Activated naive CD8-positive, alpha-beta T cell treated with anti-CD3 and anti-CD28 coated beads for 36 hours (primary cell): ENCODE measurements at regions not wholly inside any gene's neighbourhood (a gene's known extent, or its start where the extent isn't known, plus 50 kb on each side); places are given as distances from the start of the nearest gene placed in this dataset.

Experiments used
- DNase-seq: peaks from one replicate; pipeline ENCODE4 v3.0.0; 2021
- H3K27ac Mint-ChIP-seq: one replicate; pipeline ENCODE4 v1.8.0; 2022; ENCODE audit warnings: mild to moderate bottlenecking, moderate library complexity, mixed read lengths
- H3K27me3 Mint-ChIP-seq: one replicate; pipeline ENCODE4 v1.8.0; 2022; ENCODE audit warnings: mild to moderate bottlenecking, mixed read lengths
- H3K36me3 Mint-ChIP-seq: one replicate; pipeline ENCODE4 v1.8.0; 2021; ENCODE audit warnings: mild to moderate bottlenecking, mixed read lengths
- H3K4me1 Mint-ChIP-seq: one replicate; pipeline ENCODE4 v1.8.0; 2021; ENCODE audit warnings: mixed read lengths
- H3K4me3 Mint-ChIP-seq: one replicate; pipeline ENCODE4 v1.8.0; 2022; ENCODE audit warnings: mild to moderate bottlenecking, moderate library complexity, mixed read lengths
- H3K9me3 Mint-ChIP-seq: one replicate; pipeline ENCODE4 v1.8.0; 2022; ENCODE audit warnings: mixed read lengths

GRCh38 chr15:47364230-47365141 is 352.8 kb upstream of the SEMA6D start:
- H3K4me3 Mint-ChIP-seq: no peak overlapping the region
- H3K27me3 Mint-ChIP-seq: no peaks in the 10 kb centered on the region
- DNase-seq: no peak
- H3K27ac Mint-ChIP-seq: no peak overlapping the region
- no peaks in the 10 kb centered on the region for H3K4me1 Mint-ChIP-seq
- no peaks in the 10 kb centered on the region for H3K9me3 Mint-ChIP-seq
- H3K36me3 Mint-ChIP-seq: no peaks in the 10 kb centered on the region

GRCh38 chr15:47366884-47367283 is 350.4 kb upstream of the SEMA6D start:
- Mint-ChIP-seq H3K4me1 (no peaks in the 10 kb centered on the region), H3K27ac (no peak overlapping the region), H3K9me3 (no peaks in the 10 kb centered on the region), H3K27me3 (no peaks in the 10 kb centered on the region), H3K4me3 (no peak overlapping the region), H3K36me3 (no peaks in the 10 kb centered on the region)
- no peak for DNase-seq

GRCh38 chr15:47367726-47368390 is 349.4 kb upstream of the SEMA6D start:
- no peak for DNase-seq
- no peaks in the 10 kb centered on the region for H3K9me3 Mint-ChIP-seq
- H3K27me3 Mint-ChIP-seq: no peaks in the 10 kb centered on the region
- H3K4me3 Mint-ChIP-seq: no peak overlapping the region
- no peak overlapping the region for H3K27ac Mint-ChIP-seq
- no peaks in the 10 kb centered on the region for H3K36me3 Mint-ChIP-seq
- no peaks in the 10 kb centered on the region for H3K4me1 Mint-ChIP-seq

- Mint-ChIP-seq H3K27me3 (no peaks in the 10 kb centered on the region), H3K27ac (no peak overlapping the region), H3K9me3 (no peaks in the 10 kb centered on the region), H3K4me3 (no peak overlapping the region), H3K4me1 (no peaks in the 10 kb centered on the region), H3K36me3 (no peaks in the 10 kb centered on the region)
- no peak for DNase-seq
These were observed 345.4 kb upstream of the SEMA6D start for GRCh38 chr15:47371939-47372338.

GRCh38 chr15:47374222-47374621 is 343.1 kb upstream of the SEMA6D start:
- Mint-ChIP-seq H3K36me3 (no peaks in the 10 kb centered on the region), H3K4me1 (no peaks in the 10 kb centered on the region), H3K9me3 (no peaks in the 10 kb centered on the region), H3K4me3 (no peak overlapping the region), H3K27me3 (peaks cover 5% of the 10 kb centered on the region), H3K27ac (no peak overlapping the region)
- no peak for DNase-seq

- DNase-seq: no peak
- Mint-ChIP-seq H3K36me3 (no peaks in the 10 kb centered on the region), H3K4me3 (no peak overlapping the region), H3K27me3 (peaks cover 5% of the 10 kb centered on the region), H3K9me3 (no peaks in the 10 kb centered on the region), H3K4me1 (no peaks in the 10 kb centered on the region), H3K27ac (no peak overlapping the region)
These were observed 341.1 kb upstream of the SEMA6D start for GRCh38 chr15:47376190-47376589.

- Mint-ChIP-seq H3K36me3 (no peaks in the 10 kb centered on the region), H3K4me3 (no peak overlapping the region), H3K4me1 (no peaks in the 10 kb centered on the region), H3K9me3 (no peaks in the 10 kb centered on the region), H3K27ac (no peak overlapping the region), H3K27me3 (peaks cover 5% of the 10 kb centered on the region)
- DNase-seq: no peak
These were observed 339.8 kb upstream of the SEMA6D start for GRCh38 chr15:47377465-47377864.

GRCh38 chr15:47378527-47378926 is 338.8 kb upstream of the SEMA6D start:
- Mint-ChIP-seq H3K27ac (no peak overlapping the region), H3K4me1 (no peaks in the 10 kb centered on the region), H3K27me3 (peaks cover 5% of the 10 kb centered on the region), H3K9me3 (no peaks in the 10 kb centered on the region), H3K4me3 (no peak overlapping the region), H3K36me3 (no peaks in the 10 kb centered on the region)
- DNase-seq: no peak

- Mint-ChIP-seq H3K4me3 (no peak overlapping the region), H3K27ac (no peak overlapping the region), H3K27me3 (no peaks in the 10 kb centered on the region), H3K9me3 (no peaks in the 10 kb centered on the region), H3K36me3 (no peaks in the 10 kb centered on the region), H3K4me1 (no peaks in the 10 kb centered on the region)
- DNase-seq: no peak
These were observed 334.2 kb upstream of the SEMA6D start for GRCh38 chr15:47383102-47383501.

GRCh38 chr15:47383801-47384200 is 333.5 kb upstream of the SEMA6D start:
- Mint-ChIP-seq H3K4me1 (no peaks in the 10 kb centered on the region), H3K36me3 (no peaks in the 10 kb centered on the region), H3K27ac (no peak overlapping the region), H3K27me3 (no peaks in the 10 kb centered on the region), H3K9me3 (no peaks in the 10 kb centered on the region), H3K4me3 (no peak overlapping the region)
- DNase-seq: no peak

- Mint-ChIP-seq H3K9me3 (no peaks in the 10 kb centered on the region), H3K27me3 (no peaks in the 10 kb centered on the region), H3K4me1 (no peaks in the 10 kb centered on the region), H3K4me3 (no peak overlapping the region), H3K27ac (no peak overlapping the region), H3K36me3 (no peaks in the 10 kb centered on the region)
- no peak for DNase-seq
These were observed 333.0 kb upstream of the SEMA6D start for GRCh38 chr15:47384341-47384740.

- Mint-ChIP-seq H3K4me1 (no peaks in the 10 kb centered on the region), H3K27me3 (no peaks in the 10 kb centered on the region), H3K27ac (no peak overlapping the region), H3K4me3 (no peak overlapping the region), H3K9me3 (no peaks in the 10 kb centered on the region), H3K36me3 (no peaks in the 10 kb centered on the region)
- no peak for DNase-seq
These were observed 332.5 kb upstream of the SEMA6D start for GRCh38 chr15:47384776-47385175.

- Mint-ChIP-seq H3K4me1 (no peaks in the 10 kb centered on the region), H3K9me3 (no peaks in the 10 kb centered on the region), H3K27me3 (no peaks in the 10 kb centered on the region), H3K36me3 (no peaks in the 10 kb centered on the region), H3K4me3 (no peak overlapping the region), H3K27ac (no peak overlapping the region)
- no peak for DNase-seq
These were observed 330.8 kb upstream of the SEMA6D start for GRCh38 chr15:47386459-47386858.

- no peak overlapping the region for H3K27ac Mint-ChIP-seq
- no peaks in the 10 kb centered on the region for H3K4me1 Mint-ChIP-seq
- no peak for DNase-seq
- H3K36me3 Mint-ChIP-seq: no peaks in the 10 kb centered on the region
- no peaks in the 10 kb centered on the region for H3K9me3 Mint-ChIP-seq
- no peaks in the 10 kb centered on the region for H3K27me3 Mint-ChIP-seq
- H3K4me3 Mint-ChIP-seq: no peak overlapping the region
These were observed 329.0 kb upstream of the SEMA6D start for GRCh38 chr15:47388299-47388698.

- no peak for DNase-seq
- no peaks in the 10 kb centered on the region for H3K9me3 Mint-ChIP-seq
- no peak overlapping the region for H3K27ac Mint-ChIP-seq
- H3K4me3 Mint-ChIP-seq: no peak overlapping the region
- no peaks in the 10 kb centered on the region for H3K27me3 Mint-ChIP-seq
- H3K36me3 Mint-ChIP-seq: no peaks in the 10 kb centered on the region
- no peaks in the 10 kb centered on the region for H3K4me1 Mint-ChIP-seq
These were observed 327.0 kb upstream of the SEMA6D start for GRCh38 chr15:47390208-47390765.
